NB4 (cell line): ENCODE measurements at regions not wholly inside any gene's neighbourhood (a gene's known extent, or its start where the extent isn't known, plus 50 kb on each side); places are given as distances from the start of the nearest gene placed in this dataset.

Source experiments
- POLR2A ChIP-seq: IDR thresholded peaks from 2 replicates; pipeline ENCODE4 v1.6.1; 2011; ENCODE audit warnings: mild to moderate bottlenecking; ENCODE audit not compliant: insufficient read length; ENCODE audit errors: extremely low read depth
- TF ChIP-seq, protein P1 (sequence below): IDR thresholded peaks from one replicate; pipeline ENCODE4 v1.5.1; 2012; ENCODE audit warnings: low read depth, low read length
- TF ChIP-seq, protein P2 (sequence below): IDR thresholded peaks from 2 replicates; pipeline ENCODE4 v1.6.1; 2011; ENCODE audit warnings: low read depth, low read length

DNA sequence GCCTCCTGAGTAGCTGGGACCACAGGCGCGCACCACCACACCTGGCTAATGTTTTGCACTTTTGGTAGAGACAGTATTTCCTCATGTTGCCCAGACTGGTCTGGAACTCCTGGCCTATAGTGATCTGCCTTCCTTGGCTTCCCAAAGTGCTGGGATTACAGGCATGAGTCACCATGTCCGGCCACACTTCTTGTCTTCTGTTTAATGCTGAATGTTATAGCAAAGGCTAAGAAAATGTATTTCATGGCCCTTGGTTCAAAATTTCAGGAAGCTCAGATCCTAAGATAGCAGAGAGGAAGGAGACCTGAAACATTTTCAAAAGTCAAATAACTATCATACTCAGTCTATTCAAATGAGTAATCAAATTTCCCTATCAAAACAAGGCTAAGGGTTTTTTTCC, 229.6 kb downstream of the BAMBI start:
- TF ChIP-seq, protein P1, sequence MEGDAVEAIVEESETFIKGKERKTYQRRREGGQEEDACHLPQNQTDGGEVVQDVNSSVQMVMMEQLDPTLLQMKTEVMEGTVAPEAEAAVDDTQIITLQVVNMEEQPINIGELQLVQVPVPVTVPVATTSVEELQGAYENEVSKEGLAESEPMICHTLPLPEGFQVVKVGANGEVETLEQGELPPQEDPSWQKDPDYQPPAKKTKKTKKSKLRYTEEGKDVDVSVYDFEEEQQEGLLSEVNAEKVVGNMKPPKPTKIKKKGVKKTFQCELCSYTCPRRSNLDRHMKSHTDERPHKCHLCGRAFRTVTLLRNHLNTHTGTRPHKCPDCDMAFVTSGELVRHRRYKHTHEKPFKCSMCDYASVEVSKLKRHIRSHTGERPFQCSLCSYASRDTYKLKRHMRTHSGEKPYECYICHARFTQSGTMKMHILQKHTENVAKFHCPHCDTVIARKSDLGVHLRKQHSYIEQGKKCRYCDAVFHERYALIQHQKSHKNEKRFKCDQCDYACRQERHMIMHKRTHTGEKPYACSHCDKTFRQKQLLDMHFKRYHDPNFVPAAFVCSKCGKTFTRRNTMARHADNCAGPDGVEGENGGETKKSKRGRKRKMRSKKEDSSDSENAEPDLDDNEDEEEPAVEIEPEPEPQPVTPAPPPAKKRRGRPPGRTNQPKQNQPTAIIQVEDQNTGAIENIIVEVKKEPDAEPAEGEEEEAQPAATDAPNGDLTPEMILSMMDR = no peak
- TF ChIP-seq, protein P2, sequence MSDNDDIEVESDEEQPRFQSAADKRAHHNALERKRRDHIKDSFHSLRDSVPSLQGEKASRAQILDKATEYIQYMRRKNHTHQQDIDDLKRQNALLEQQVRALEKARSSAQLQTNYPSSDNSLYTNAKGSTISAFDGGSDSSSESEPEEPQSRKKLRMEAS = no peak
- no peak for TF ChIP-seq POLR2A
